ENCODE measurements at regions not wholly inside any gene's neighbourhood (a gene's known extent, or its start where the extent isn't known, plus 50 kb on each side); places are given as distances from the start of the nearest gene placed in this dataset.

DNA sequence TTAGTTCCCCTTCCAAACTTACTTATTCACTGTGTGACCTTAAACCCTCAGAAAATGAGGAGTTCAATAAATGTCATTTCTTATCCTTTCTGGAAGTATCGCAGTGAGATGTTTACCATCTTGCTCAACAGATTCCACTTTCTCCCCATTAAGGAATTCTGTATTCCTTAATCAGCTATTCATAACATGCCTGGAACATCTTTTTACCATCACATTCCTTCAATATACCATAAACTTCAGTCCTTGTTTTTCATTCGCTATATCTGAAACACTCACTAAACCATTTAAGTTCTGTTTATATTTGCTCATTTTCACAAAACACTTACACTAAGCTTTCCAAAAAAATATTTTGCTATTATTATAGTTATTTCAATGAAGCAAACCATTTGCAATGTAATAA is 1158.6 kb downstream of the CDH12 start:
- intact Hi-C loops (cut with DNase I): no loop called here
- DNase-seq: no peak

DNA sequence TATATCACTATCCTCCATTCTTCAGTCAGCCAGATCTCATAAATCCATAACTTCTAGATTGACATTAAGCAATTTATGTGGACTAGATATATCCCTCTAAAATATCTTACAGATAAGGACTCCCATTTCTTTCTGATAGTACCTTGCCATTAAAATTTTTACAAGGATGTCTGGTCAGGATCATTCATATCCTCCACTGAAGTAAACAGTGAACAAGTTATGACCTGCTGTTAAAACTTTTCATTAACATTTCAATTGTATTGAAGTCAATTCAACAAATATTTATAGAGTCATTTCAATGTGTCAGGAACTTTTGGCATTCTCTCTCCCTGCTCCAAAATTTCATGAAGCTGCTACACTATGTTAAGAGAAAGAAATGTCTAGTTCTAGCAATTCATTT is 1159.6 kb downstream of the CDH12 start:
- intact Hi-C loops (cut with DNase I): no loop called here
- DNase-seq: no peak

GRCh38 chr5:21689587-21689986 is 1163.6 kb downstream of the CDH12 start:
- DNase-seq: no peak
- intact Hi-C loops (cut with DNase I): no loop called here

DNA sequence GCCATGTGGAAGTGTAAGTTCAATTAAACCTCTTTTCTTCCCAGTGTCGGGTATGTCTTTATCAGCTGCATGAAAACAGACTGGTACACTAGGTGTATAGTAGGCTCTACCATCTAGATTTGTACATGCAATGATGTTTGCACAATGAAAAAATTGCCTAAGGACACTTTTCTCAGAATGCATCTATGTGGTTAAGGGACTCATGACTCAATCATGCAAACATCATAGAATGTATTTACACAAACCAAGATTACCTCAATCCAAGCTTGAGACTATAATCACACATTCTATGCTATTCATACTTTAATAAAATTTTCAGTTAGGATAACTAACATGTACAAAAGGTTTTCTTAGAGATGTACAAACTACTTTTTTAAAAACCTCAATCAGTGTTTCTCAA is 1164.5 kb downstream of the CDH12 start:
- intact Hi-C loops (cut with DNase I): no loop called here
- no peak for DNase-seq

GRCh38 chr5:21687621-21688020 is 1165.5 kb downstream of the CDH12 start:
- peak in 12 of 42 donors; percentile 2 to 72 (median 20) for DNase-seq
- intact Hi-C loops (cut with DNase I): no loop called here

- intact Hi-C loops (cut with DNase I): no loop called here
- DNase-seq: no peak
Measured at GRCh38 chr5:21686706-21687105, 1166.4 kb downstream of the CDH12 start.

DNA sequence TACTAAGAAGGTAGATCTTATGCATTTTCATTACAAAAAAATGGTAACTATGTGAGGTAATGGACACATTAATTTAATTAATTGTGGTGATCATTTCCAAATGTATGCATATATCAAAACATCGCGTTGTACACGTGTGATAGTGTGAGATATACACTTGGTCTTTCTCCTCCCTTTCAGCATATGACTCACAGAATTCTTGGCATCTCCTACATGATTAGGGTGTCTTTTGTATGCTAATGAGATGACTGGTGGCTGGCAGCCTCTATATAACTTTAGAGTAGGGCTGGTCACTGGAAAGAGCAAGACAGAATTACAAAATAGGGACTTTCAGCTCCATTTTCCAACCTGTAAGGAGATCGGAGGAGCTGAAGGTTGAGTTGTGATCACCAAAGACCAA is 1167.6 kb downstream of the CDH12 start:
- intact Hi-C loops (cut with DNase I): no loop called here
- no peak for DNase-seq

DNA sequence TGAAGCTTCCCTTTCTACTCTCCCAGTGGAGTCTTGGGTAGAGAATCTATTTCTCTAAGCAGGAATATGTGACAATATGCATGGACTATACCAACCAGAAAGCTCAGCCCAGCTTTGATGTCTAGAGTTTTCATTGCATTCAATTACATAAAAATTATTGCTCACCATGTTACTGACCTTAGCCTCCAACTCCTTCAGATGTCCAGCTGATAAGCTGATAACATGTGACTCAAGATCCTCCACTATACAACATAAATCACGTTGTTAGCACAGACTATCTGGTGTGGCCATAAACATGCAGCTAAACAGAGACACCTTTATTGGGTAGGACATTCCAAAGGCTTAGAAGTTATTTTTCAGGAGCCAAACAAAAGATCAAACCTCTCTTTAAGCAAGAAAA is 1168.2 kb downstream of the CDH12 start:
- no peak for DNase-seq
- intact Hi-C loops (cut with DNase I): no loop called here

DNA sequence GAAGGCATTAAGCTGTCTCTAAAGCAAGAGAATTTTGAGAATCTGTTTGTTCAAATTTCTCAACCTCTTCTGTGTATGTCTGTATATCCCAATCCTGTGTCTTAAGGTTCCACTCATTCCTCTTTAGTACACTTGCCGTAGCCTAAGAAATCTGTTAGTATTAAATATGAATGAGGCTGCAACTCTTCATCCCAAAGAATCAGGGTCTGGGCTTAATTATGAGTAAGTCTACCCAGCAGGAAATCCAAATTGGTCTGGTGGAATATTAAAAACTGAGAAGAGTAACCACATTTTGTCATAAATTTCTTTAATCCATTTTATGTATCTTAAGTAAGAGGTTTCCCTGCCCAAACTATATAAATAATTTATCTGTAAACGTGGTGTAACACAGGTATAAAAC is 1171.2 kb downstream of the CDH12 start:
- intact Hi-C loops (cut with DNase I): no loop called here
- DNase-seq: no peak

DNA sequence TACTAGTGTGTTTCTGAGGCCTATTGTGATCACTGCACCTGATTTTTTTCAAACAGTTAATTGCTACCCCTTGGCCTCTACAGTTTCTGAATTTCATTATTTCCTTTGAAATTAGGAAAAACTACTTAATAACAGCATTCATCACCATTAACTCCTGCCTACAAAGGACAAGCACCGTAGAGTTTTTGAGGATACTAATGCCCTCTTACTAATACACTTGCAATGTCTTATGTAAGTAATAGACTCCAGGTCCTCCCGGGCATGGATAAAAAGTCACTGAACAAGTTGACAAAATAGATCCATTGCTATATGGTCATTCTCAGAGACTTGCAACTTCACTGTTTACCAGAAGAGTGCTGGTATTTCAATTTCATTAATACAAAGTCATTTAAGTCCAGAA is 1172.5 kb downstream of the CDH12 start:
- DNase-seq: no peak
- intact Hi-C loops (cut with DNase I): no loop called here

DNA sequence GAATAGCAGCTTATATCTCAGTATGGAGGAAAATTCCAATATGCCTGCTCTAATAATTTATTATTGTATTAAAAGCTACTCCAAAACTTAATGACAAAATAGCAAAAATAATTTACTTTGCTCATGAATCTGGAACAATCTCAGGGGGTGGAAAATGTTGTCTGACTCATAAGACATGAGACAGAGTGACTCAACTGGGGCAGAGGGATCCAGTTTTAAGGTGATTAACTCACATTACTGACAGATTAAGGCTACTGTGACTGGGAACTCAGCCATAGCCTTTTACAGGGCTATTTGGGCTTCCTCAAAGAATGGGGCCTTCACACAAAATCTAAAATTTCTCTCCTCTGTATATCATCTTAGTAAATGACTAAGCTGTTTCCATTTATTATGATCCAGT is 1172.9 kb downstream of the CDH12 start:
- peak in 19 of 42 donors; percentile 6 to 77 (median 37) for DNase-seq
- intact Hi-C loops (cut with DNase I): no loop called here

DNA sequence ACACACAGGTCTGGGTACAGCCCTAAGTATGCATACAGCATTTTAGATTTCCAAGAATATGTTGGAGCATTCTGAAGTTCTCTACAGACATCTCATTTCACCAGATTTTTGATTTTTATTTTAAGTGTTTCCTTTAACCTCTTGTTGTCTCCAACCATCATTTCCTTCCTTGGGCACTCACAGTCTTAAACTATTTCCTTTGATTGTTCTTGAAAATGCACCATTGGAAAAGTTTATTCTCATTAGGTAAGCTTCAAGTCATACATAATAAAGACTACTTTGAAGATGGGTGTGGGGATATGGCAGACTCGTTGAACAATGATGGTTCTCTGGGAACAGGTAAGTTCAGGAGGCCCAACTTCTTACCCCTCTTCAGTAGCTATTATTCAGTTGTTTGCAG is 1174.6 kb downstream of the CDH12 start:
- intact Hi-C loops (cut with DNase I): no loop called here

GRCh38 chr5:21672911-21673310 is 1180.2 kb downstream of the CDH12 start:
- intact Hi-C loops (cut with DNase I): no loop called here
- DNase-seq: no peak

More for the DNA sequence above, 1174.6 kb downstream of the CDH12 start:
- no peak for DNase-seq

GRCh38 chr5:21672360-21672759 is 1180.8 kb downstream of the CDH12 start:
- DNase-seq: no peak
- intact Hi-C loops (cut with DNase I): no loop called here

GRCh38 chr5:21665524-21665923 is 1187.6 kb downstream of the CDH12 start:
- intact Hi-C loops (cut with DNase I): no loop called here
- DNase-seq: no peak

- intact Hi-C loops (cut with DNase I): no loop called here
- DNase-seq: no peak
Measured at GRCh38 chr5:21663082-21663481, 1190.1 kb downstream of the CDH12 start.

GRCh38 chr5:21661184-21661583 is 1192.0 kb downstream of the CDH12 start:
- intact Hi-C loops (cut with DNase I): no loop called here
- no peak for DNase-seq

DNA sequence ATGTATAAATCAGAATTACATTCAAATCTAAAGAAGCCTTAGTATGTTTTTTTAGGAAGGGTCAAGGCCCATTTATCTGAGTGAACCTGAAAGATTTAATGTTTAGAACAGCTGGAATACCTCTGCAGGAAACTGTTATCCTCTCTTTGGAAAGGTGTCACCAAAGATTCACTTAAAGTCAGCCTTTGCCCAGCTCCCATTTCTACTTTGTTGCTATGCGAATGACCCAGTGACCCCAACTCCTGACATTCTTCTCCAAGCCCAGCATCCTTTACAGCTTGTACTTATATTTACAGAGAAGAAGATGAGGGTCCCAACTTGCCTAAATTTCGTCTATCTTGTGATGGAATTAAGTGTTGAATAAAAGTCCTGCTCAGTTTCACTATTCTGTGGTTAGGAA is 1198.6 kb downstream of the CDH12 start:
- intact Hi-C loops (cut with DNase I): no loop called here
- no peak for DNase-seq

DNA sequence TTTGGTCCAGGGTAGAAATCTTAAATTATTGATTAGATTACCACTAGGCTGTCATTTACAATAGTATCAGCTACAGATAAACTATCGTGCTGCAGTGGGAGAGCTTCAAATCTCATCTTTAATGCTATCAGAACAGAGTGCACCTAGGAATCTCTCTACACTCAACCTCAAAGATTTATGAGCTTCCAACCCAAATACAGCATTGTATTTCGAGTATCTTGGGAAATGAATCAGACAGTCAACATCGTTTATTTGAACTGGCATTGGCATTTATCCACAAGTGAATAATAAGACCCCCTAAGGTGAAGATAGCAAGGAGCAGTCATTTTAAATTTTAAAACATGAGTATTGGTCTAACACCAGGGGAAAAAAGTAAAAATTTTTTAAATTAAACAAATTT is 1203.2 kb downstream of the CDH12 start:
- DNase-seq: no peak
- intact Hi-C loops (cut with DNase I): no loop called here

- DNase-seq: no peak
- intact Hi-C loops (cut with DNase I): no loop called here
Measured at GRCh38 chr5:21646469-21646868, 1206.7 kb downstream of the CDH12 start.

DNA sequence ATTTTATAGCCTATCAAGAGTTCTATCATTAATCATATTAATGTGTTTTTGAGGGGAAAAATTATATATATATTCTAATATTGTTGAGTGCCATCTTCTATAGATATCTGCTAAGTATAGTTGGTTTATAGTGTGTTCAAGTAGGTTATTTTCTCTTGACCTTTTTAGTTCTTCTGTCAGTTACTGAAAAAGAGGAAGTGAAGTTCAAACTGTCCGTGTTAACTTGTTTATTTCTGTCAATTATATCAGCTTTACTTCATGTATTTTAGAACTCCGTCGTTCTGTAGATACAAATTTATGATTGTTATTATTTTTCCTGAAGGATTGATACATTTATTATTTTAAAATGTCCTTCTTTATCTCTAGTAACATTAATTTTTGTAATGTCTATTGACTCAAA is 1209.1 kb downstream of the CDH12 start:
- DNase-seq: no peak
- intact Hi-C loops (cut with DNase I): no loop called here

DNA sequence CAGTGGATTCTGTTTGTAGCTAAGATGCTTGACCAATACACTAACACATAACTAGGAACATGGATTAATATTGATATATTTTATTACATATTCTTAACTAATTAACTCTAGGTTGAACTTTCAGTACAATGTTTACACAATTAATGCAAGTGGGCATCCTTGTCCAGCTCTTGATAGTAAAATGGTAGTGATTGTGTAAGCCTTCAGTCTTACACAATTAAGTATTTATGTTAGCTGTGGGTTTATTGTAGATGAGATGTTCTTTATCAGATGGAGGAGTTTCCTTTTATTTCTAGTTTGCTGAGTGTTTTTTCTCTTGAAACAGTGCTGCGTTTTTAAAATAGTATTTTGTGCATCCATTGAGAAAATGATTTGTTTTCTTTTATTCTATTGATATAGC is 1210.8 kb downstream of the CDH12 start:
- intact Hi-C loops (cut with DNase I): no loop called here
- no peak for DNase-seq
